Endothelial cell of umbilical vein (primary cell): ENCODE measurements at regions not wholly inside any gene's neighbourhood (a gene's known extent, or its start where the extent isn't known, plus 50 kb on each side); places are given as distances from the start of the nearest gene placed in this dataset.

ENCODE experiments used
- BruUV-seq: library from RNA; stranded (reverse); fragments of 400-500 nt; replicated peaks from 2 replicates; lab custom pipeline; 2021; lab: Mats Ljungman, UMichigan
- CTCF ChIA-PET: fragments of 300-600, 350-600 bp; sonication (Branson Sonifier 250); formaldehyde crosslinking; loops from one replicate; lab custom pipeline; 2021; ENCODE audit warnings: antibody characterized with exemption, inconsistent platforms; lab: Charles Lee
- POLR2A ChIA-PET: fragments of 300-600, 350-600 bp; sonication (Branson Sonifier 250); formaldehyde crosslinking; loops from one replicate; lab custom pipeline; 2021; ENCODE audit warnings: antibody characterized with exemption, inconsistent platforms; lab: Charles Lee
- DNase-seq: peaks from one replicate; pipeline ENCODE4 v3.0.0-alpha.2; 2011; ENCODE audit warnings: low read depth, low spot score
- FAIRE-seq: peaks from 2 replicates; lab custom pipeline; 2011; peaks lifted over from hg19 to GRCh38; lab: Jason Lieb, UNC
- H2AFZ ChIP-seq: 2 replicates; pipeline ENCODE4 v1.6.0; 2012; ENCODE audit warnings: low read depth, low read length, control low read depth, inconsistent platforms
- H3K27ac ChIP-seq: 2 replicates; pipeline ENCODE4 v1.5.1; 2011; ENCODE audit warnings: low read depth, mild to moderate bottlenecking, control low read depth, low read length, moderate library complexity; ENCODE audit not compliant: insufficient read depth
- H3K27me3 ChIP-seq, 2 experiments: 2 replicates each; pipeline versions ENCODE4 v1.6.0 to v1.6.1; 2011; ENCODE audit warnings: low read length in 2 of 2, mixed read lengths in 1 of 2; ENCODE audit not compliant: control insufficient read depth in 2 of 2, insufficient read depth in 2 of 2
- H3K36me3 ChIP-seq, 2 experiments: 2 replicates in 1 of 2; 3 replicates in 1 of 2; pipeline ENCODE4 v1.5.1; 2011; ENCODE audit warnings: low read length in 2 of 2, mild to moderate bottlenecking in 1 of 2, moderate library complexity in 1 of 2; ENCODE audit not compliant: control insufficient read depth in 2 of 2, insufficient read depth in 2 of 2; ENCODE audit errors: extremely low read depth in 1 of 2
- H3K4me1 ChIP-seq: 3 replicates; pipeline ENCODE4 v1.5.1; 2011; ENCODE audit warnings: mild to moderate bottlenecking, low read length; ENCODE audit not compliant: control insufficient read depth, insufficient read depth; ENCODE audit errors: extremely low read depth
- H3K4me2 ChIP-seq: 2 replicates; pipeline ENCODE4 v1.6.1; 2011; ENCODE audit warnings: low read length, control low read depth, mixed read lengths; ENCODE audit not compliant: insufficient read depth
- H3K4me3 ChIP-seq, 3 experiments: fragments of 200-600 bp in 1 of 3; sonication (generic), shearing (Covaris generic) in 1 of 3; replicated peaks in 1 of 3; 2 replicates each; pipeline ENCODE4 v1.5.1; 2011 to 2016; ENCODE audit warnings: control low read depth in 3 of 3, low read length in 3 of 3, mild to moderate bottlenecking in 2 of 3, inconsistent platforms in 1 of 3, low read depth in 1 of 3, moderate library complexity in 1 of 3; ENCODE audit not compliant: insufficient read depth in 1 of 3
- H3K79me2 ChIP-seq: 2 replicates; pipeline ENCODE4 v1.6.0; 2012; ENCODE audit warnings: low read length, inconsistent platforms; ENCODE audit not compliant: control insufficient read depth, insufficient read depth
- H3K9ac ChIP-seq: replicated peaks from 2 replicates; pipeline ENCODE3; 2011; ENCODE audit warnings: low read length, control low read depth; ENCODE audit not compliant: insufficient read depth; ENCODE audit errors: extremely low read depth
- H3K9me1 ChIP-seq: replicated peaks from 3 replicates; pipeline ENCODE4 v1.6.0; 2011; ENCODE audit warnings: mild to moderate bottlenecking, low read length; ENCODE audit not compliant: control insufficient read depth, insufficient read depth; ENCODE audit errors: extremely low read depth
- H3K9me3 ChIP-seq: replicated peaks from 2 replicates; pipeline ENCODE4 v1.5.1; 2012; ENCODE audit warnings: low read length, inconsistent platforms; ENCODE audit not compliant: control insufficient read depth, insufficient read depth
- H4K20me1 ChIP-seq: replicated peaks from 2 replicates; pipeline ENCODE3; 2011; ENCODE audit warnings: mild to moderate bottlenecking, low read length; ENCODE audit not compliant: control insufficient read depth, insufficient read depth; ENCODE audit errors: extremely low read depth
- CTCF ChIP-seq, 2 donors: IDR thresholded peaks; 1 replicate in 1 of 2; 2 replicates in 1 of 2; pipeline ENCODE4 v1.5.1; 2011; ENCODE audit warnings: low read length in 2 of 2, mild to moderate bottlenecking in 2 of 2, moderate library complexity in 2 of 2, control low read depth in 1 of 2, inconsistent platforms in 1 of 2, low read depth in 1 of 2; ENCODE audit not compliant: insufficient read depth in 1 of 2; ENCODE audit errors: extremely low read depth in 1 of 2
- EZH2 ChIP-seq: IDR thresholded peaks from 2 replicates; pipeline ENCODE4 v1.6.1; 2012; ENCODE audit warnings: borderline replicate concordance, low read depth, mild to moderate bottlenecking, moderate library complexity, low read length, inconsistent platforms; ENCODE audit not compliant: severe bottlenecking
- FOS ChIP-seq: IDR thresholded peaks from 2 replicates; pipeline ENCODE4 v1.6.1; 2011; ENCODE audit warnings: mild to moderate bottlenecking, low read length, moderate library complexity, borderline replicate concordance; ENCODE audit not compliant: insufficient read depth
- GATA2 ChIP-seq: IDR thresholded peaks from 2 replicates; pipeline ENCODE4 v1.7.0; 2011; ENCODE audit warnings: low read depth, mild to moderate bottlenecking, moderate library complexity, mixed read lengths, low read length; ENCODE audit not compliant: insufficient read length, insufficient read depth
- JUN ChIP-seq: IDR thresholded peaks from 2 replicates; pipeline ENCODE4 v1.6.1; 2011; ENCODE audit warnings: borderline replicate concordance, low read depth; ENCODE audit not compliant: insufficient read length, insufficient read depth
- MAX ChIP-seq: IDR thresholded peaks from 2 replicates; pipeline ENCODE4 v1.6.1; 2011; ENCODE audit not compliant: insufficient read depth, insufficient read length
- MYC ChIP-seq: IDR thresholded peaks from one replicate; pipeline ENCODE4 v1.6.1; 2011; ENCODE audit warnings: mild to moderate bottlenecking, low read depth, low read length
- POLR2A ChIP-seq: IDR thresholded peaks from 2 replicates; pipeline ENCODE4 v1.6.1; 2012; ENCODE audit warnings: low read depth, mild to moderate bottlenecking, control low read depth, low read length
- POLR2AphosphoS5 ChIP-seq: IDR thresholded peaks from 2 replicates; pipeline ENCODE4 v1.6.1; 2012; ENCODE audit warnings: low read depth, mild to moderate bottlenecking, control low read depth, low read length, moderate library complexity; ENCODE audit not compliant: insufficient read depth
- dilution Hi-C: fragments of 300-500 bp; cut with MboI; formaldehyde crosslinking; loops from one replicate; pipeline ENCODE4 v1.15.0; 2019; ENCODE audit warnings: low sequenced_read_pairs; ENCODE audit not compliant: extremely low pct_ligation_motif_present
- intact Hi-C: fragments of 100-400 bp; cut with micrococcal nuclease; formaldehyde crosslinking; loops from one replicate; pipeline ENCODE4 v1.10.0; 2022

GRCh38 chr16:66224186-66224585 lies 142.3 kb upstream of the CDH5 start:
- Histone ChIP-seq H3K4me3 (no peak overlapping the region), H4K20me1 (no peaks in the 10 kb centered on the region), H3K27me3 (no peaks in the 10 kb centered on the region), H3K9me1 (no peaks in the 10 kb centered on the region), H3K9me3 (no peaks in the 10 kb centered on the region), H3K79me2 (no peaks in the 10 kb centered on the region), H3K27ac (no peak overlapping the region), H3K4me1 (no peaks in the 10 kb centered on the region), H2AFZ (no peak overlapping the region), H3K9ac (no peak overlapping the region), H3K36me3 (no peaks in the 10 kb centered on the region), H3K4me2 (no peak overlapping the region)
- intact Hi-C loops (no loop called here), dilution Hi-C loops (no loop called here)
- TF ChIP-seq EZH2 (no peak), JUN (no peak), CTCF (IDR thresholded peaks at IDR 0.05; ENCODE audit: extremely low read depth in 1 of 2, insufficient read depth in 1 of 2, low read depth in 1 of 2, low read length in 2 of 2) (no peak)
- no peak for DNase-seq
- ChIA-PET CTCF (no interaction called here), POLR2A (no interaction called here)
- BruUV-seq: no TSS peak
- FAIRE-seq: no peak

GRCh38 chr16:66223176-66223780 lies 143.2 kb upstream of the CDH5 start:
- no peak overlapping the region for H3K9ac ChIP-seq
- ChIA-PET CTCF (no interaction called here), POLR2A (no interaction called here)
- no peaks in the 10 kb centered on the region for H3K4me1 ChIP-seq
- H3K9me1 ChIP-seq: no peaks in the 10 kb centered on the region
- H3K4me2 ChIP-seq: no peak overlapping the region
- no peaks in the 10 kb centered on the region for H3K27me3 ChIP-seq
- FAIRE-seq (no peak), DNase-seq (no peak)
- H3K9me3 ChIP-seq: no peaks in the 10 kb centered on the region
- no peak overlapping the region for H3K27ac ChIP-seq
- no peaks in the 10 kb centered on the region for H3K79me2 ChIP-seq
- no peak overlapping the region for H3K4me3 ChIP-seq
- intact Hi-C loops: no loop called here
- BruUV-seq: no TSS peak
- dilution Hi-C loops: no loop called here
- no peaks in the 10 kb centered on the region for H4K20me1 ChIP-seq
- no peaks in the 10 kb centered on the region for H3K36me3 ChIP-seq
- TF ChIP-seq GATA2 (no peak), POLR2AphosphoS5 (no peak), EZH2 (no peak), FOS (no peak), MYC (no peak), JUN (no peak), CTCF (IDR thresholded peaks at IDR 0.05; ENCODE audit: extremely low read depth in 1 of 2, insufficient read depth in 1 of 2, low read depth in 1 of 2, low read length in 2 of 2) (no peak), POLR2A (no peak), MAX (no peak)
- H2AFZ ChIP-seq: no peak overlapping the region
